A549 (cell line): ENCODE measurements at regions not wholly inside any gene's neighbourhood (a gene's known extent, or its start where the extent isn't known, plus 50 kb on each side); places are given as distances from the start of the nearest gene placed in this dataset.

Source experiments
- ATAC-seq, 2 experiments: fragments of 200-7000 bp in 1 of 2; fragments of >200 bp in 1 of 2; cut with Nextera tagmentation in 1 of 2; cut with Tn5 transposase in 1 of 2; 3 replicates each; pipeline versions ENCODE4 v1.8.0 to v1.9.1; 2018 to 2020; ENCODE audit warnings: mild to moderate bottlenecking in 1 of 2, moderate library complexity in 1 of 2
- CTCF ChIA-PET: fragments of 300-600 bp; sonication (Branson Sonifier 250); formaldehyde crosslinking; extraction: SDS; loops from one replicate; lab custom pipeline; 2021; ENCODE audit warnings: antibody characterized with exemption, inconsistent platforms; lab: Yijun Ruan, JAX
- POLR2A ChIA-PET: fragments of 350-600 bp; formaldehyde crosslinking; extraction: SDS; loops from one replicate; lab custom pipeline; 2021; ENCODE audit warnings: antibody characterized with exemption, inconsistent platforms; lab: Yijun Ruan, JAX
- DNase-seq, 2 experiments: peaks; one replicate each; pipeline versions ENCODE4 v3.0.0 to v3.0.0-alpha.2; 2011 to 2016; ENCODE audit warnings: low read depth in 1 of 2, low spot score in 1 of 2
- FAIRE-seq: peaks from 2 replicates; lab custom pipeline; 2011; peaks lifted over from hg19 to GRCh38; lab: Jason Lieb, UNC
- H3K27ac ChIP-seq, 2 experiments: fragments of >200 bp; sonication (Bioruptor Twin); formaldehyde crosslinking; 3 replicates each; pipeline ENCODE4 v1.5.1; 2016 to 2017
- H3K4me1 ChIP-seq: fragments of >200 bp; sonication (Bioruptor Twin); formaldehyde crosslinking; 3 replicates; pipeline ENCODE4 v1.6.1; 2016
- H3K4me2 ChIP-seq: fragments of >200 bp; sonication (Bioruptor Twin); formaldehyde crosslinking; 3 replicates; pipeline ENCODE4 v1.6.1; 2016
- H3K4me3 ChIP-seq: fragments of >200 bp; sonication (Bioruptor Twin); formaldehyde crosslinking; 3 replicates; pipeline ENCODE4 v1.5.1; 2016
- H3K9me3 ChIP-seq: fragments of >200 bp; sonication (Bioruptor Twin); formaldehyde crosslinking; 3 replicates; pipeline ENCODE4 v1.6.1; 2016
- CEBPB ChIP-seq, 2 experiments: fragments of >200 bp in 1 of 2; sonication (Bioruptor Twin) in 1 of 2; formaldehyde crosslinking in 1 of 2; IDR thresholded peaks; 2 replicates each; pipeline ENCODE4 v1.6.1; 2012 to 2016
- EHF ChIP-seq: fragments of 250-450 bp; sonication (Bioruptor Pico); IDR thresholded peaks from 2 replicates; pipeline ENCODE4 v1.5.0; 2020; ENCODE audit warnings: mild to moderate bottlenecking
- EHMT2 ChIP-seq: fragments of 200-600 bp; sonication (generic); IDR thresholded peaks from 2 replicates; pipeline ENCODE4 v1.6.1; 2016; ENCODE audit warnings: antibody characterized with exemption, low read depth, mild to moderate bottlenecking, moderate library complexity
- EP300 ChIP-seq, 2 experiments: fragments of >200 bp; sonication (Bioruptor Twin); formaldehyde crosslinking; IDR thresholded peaks; 2 replicates in 1 of 2; 3 replicates in 1 of 2; pipeline ENCODE4 v1.6.1; 2016 to 2017
- ESRRA ChIP-seq: fragments of 150-350 bp; IDR thresholded peaks from 2 replicates; pipeline ENCODE4 v1.6.1; 2014; ENCODE audit warnings: mild to moderate bottlenecking, low read length, borderline replicate concordance
- FOSL2 ChIP-seq, 2 experiments: fragments of 450-650 bp in 1 of 2; fragments of >200 bp in 1 of 2; sonication (Bioruptor Twin) in 1 of 2; formaldehyde crosslinking; IDR thresholded peaks; 2 replicates each; pipeline versions ENCODE4 v1.5.0 to v1.6.1; 2016 to 2020; ENCODE audit warnings: mild to moderate bottlenecking in 1 of 2, moderate library complexity in 1 of 2
- GATA3 ChIP-seq: IDR thresholded peaks from 2 replicates; pipeline ENCODE4 v1.6.1; 2012; ENCODE audit warnings: borderline replicate concordance
- HES2 ChIP-seq: fragments of >200 bp; sonication (Bioruptor Twin); formaldehyde crosslinking; IDR thresholded peaks from 2 replicates; pipeline ENCODE4 v1.6.1; 2016
- HOXA7 ChIP-seq: fragments of 250-450 bp; sonication (Bioruptor Pico); IDR thresholded peaks from 2 replicates; pipeline ENCODE4 v1.5.0; 2020; ENCODE audit warnings: mild to moderate bottlenecking, moderate library complexity
- HOXB5 ChIP-seq: fragments of 250-450 bp; sonication (Bioruptor Pico); IDR thresholded peaks from 2 replicates; pipeline ENCODE4 v1.5.0; 2020; ENCODE audit warnings: mild to moderate bottlenecking, moderate library complexity
- JUNB ChIP-seq: fragments of >200 bp; sonication (Bioruptor Twin); formaldehyde crosslinking; IDR thresholded peaks from 2 replicates; pipeline ENCODE4 v1.6.1; 2016
- KDM1A ChIP-seq: fragments of 200-600 bp; sonication (generic); IDR thresholded peaks from 2 replicates; pipeline ENCODE4 v1.6.1; 2016; ENCODE audit warnings: low read depth, mild to moderate bottlenecking
- KDM5A ChIP-seq: fragments of 200-600 bp; sonication (generic); IDR thresholded peaks from 2 replicates; pipeline ENCODE4 v1.6.1; 2016; ENCODE audit warnings: antibody characterized with exemption, mild to moderate bottlenecking
- MAFK ChIP-seq: fragments of 450-650 bp; IDR thresholded peaks from 2 replicates; pipeline ENCODE4 v1.6.1; 2014; ENCODE audit not compliant: partially characterized antibody
- MAZ ChIP-seq: fragments of 150-350 bp; IDR thresholded peaks from 2 replicates; pipeline ENCODE4 v1.6.1; 2014; ENCODE audit warnings: antibody characterized with exemption, low read depth, low read length, borderline replicate concordance
- NFE2L2 ChIP-seq: fragments of 150-350 bp; conservative IDR thresholded peaks from 2 replicates; pipeline ENCODE4 v1.6.1; 2014; ENCODE audit warnings: low read length
- NR3C1 ChIP-seq: fragments of >200 bp; sonication (Bioruptor Twin); formaldehyde crosslinking; IDR thresholded peaks from 3 replicates; pipeline ENCODE4 v1.6.1; 2017
- PBX3 ChIP-seq: IDR thresholded peaks from 2 replicates; pipeline ENCODE4 v1.6.1; 2012
- PHF8 ChIP-seq: fragments of 200-600 bp; sonication (generic); IDR thresholded peaks from 2 replicates; pipeline ENCODE4 v1.6.1; 2016; ENCODE audit warnings: low read depth, mild to moderate bottlenecking, antibody characterized with exemption, moderate library complexity, borderline replicate concordance
- POLR2AphosphoS2 ChIP-seq: conservative IDR thresholded peaks from 2 replicates; pipeline ENCODE4 v1.6.1; 2012; ENCODE audit warnings: low read length, improper control_type of control experiment, inconsistent platforms
- RARB ChIP-seq: fragments of 250-450 bp; sonication (Bioruptor Pico); IDR thresholded peaks from 2 replicates; pipeline ENCODE4 v1.8.0; 2021; ENCODE audit warnings: mild to moderate bottlenecking, moderate library complexity
- RCOR1 ChIP-seq: fragments of 150-350 bp; IDR thresholded peaks from 2 replicates; pipeline ENCODE4 v1.6.1; 2014; ENCODE audit warnings: antibody characterized with exemption, low read length, low read depth
- RFX5 ChIP-seq: fragments of 450-650 bp; IDR thresholded peaks from 2 replicates; pipeline ENCODE4 v1.7.1; 2014; ENCODE audit warnings: antibody characterized with exemption, mild to moderate bottlenecking, moderate library complexity
- RNF2 ChIP-seq: fragments of 200-600 bp; sonication (generic); IDR thresholded peaks from 2 replicates; pipeline ENCODE4 v1.6.1; 2016; ENCODE audit warnings: low read depth, mild to moderate bottlenecking, antibody characterized with exemption, moderate library complexity, borderline replicate concordance
- SMC3 ChIP-seq: fragments of >200 bp; sonication (Bioruptor Twin); formaldehyde crosslinking; IDR thresholded peaks from 3 replicates; pipeline ENCODE4 v1.6.1; 2018; ENCODE audit warnings: inconsistent platforms
- SREBF2 ChIP-seq: fragments of 450-650 bp; IDR thresholded peaks from 2 replicates; pipeline ENCODE4 v1.6.1; 2014; ENCODE audit warnings: mild to moderate bottlenecking, moderate library complexity
- USF2 ChIP-seq: fragments of 450-650 bp; IDR thresholded peaks from 2 replicates; pipeline ENCODE4 v1.6.1; 2014; ENCODE audit warnings: antibody characterized with exemption
- ZC3H11A ChIP-seq: fragments of 450-650 bp; IDR thresholded peaks from 2 replicates; pipeline ENCODE4 v1.6.1; 2014; ENCODE audit warnings: antibody characterized with exemption, mild to moderate bottlenecking
- WGBS: methylation state at CpG from one replicate; pipeline ENCODE4 v1.1.6; 2017; ENCODE audit errors: missing lambda C conversion rate; 5-methylcytosine and 5-hydroxymethylcytosine counted together
- TF ChIP-seq, protein P1 (sequence below): fragments of 250-450 bp; sonication (Bioruptor Pico); IDR thresholded peaks from 2 replicates; pipeline ENCODE4 v1.5.0; 2021; ENCODE audit warnings: mild to moderate bottlenecking, moderate library complexity, borderline replicate concordance
- TF ChIP-seq, protein P2 (sequence below): fragments of 150-350 bp; IDR thresholded peaks from 2 replicates; pipeline ENCODE4 v1.6.1; 2014; ENCODE audit warnings: low read depth, mild to moderate bottlenecking, low read length

DNA sequence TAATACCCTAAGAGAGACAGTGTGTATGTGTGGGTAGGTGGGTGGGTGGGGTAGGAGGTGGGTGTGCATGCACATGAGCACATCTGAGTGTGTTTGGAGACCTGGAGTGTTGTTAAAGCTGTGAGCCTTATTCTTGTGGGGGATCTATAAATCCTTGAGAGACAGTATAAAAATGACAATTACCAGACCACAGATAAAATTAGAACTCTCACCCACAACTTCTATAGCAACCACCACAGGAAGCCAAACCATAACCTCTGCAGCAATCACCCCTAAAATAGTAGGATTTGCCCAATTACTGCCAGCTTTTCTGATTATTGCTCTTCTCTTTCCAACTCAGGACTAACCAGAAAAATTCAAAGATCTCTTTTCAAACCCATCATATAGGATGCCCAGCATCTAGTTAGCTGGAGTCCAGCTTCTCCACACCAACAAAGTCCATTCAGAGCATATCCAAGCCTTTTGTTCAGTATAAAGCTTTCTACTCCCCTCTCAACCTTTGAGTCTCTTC lies 93.4 kb upstream of the SLITRK1 start:
- DNase-seq (no peak), FAIRE-seq (no peak), ATAC-seq (no peak)
- H3K4me2 ChIP-seq = no peak overlapping the region
- TF ChIP-seq RNF2 = no peak
- no peak for TF ChIP-seq KDM5A
- TF ChIP-seq USF2 = no peak
- no peak for TF ChIP-seq GATA3
- TF ChIP-seq SMC3 = no peak
- no peak for TF ChIP-seq CEBPB (IDR thresholded peaks at IDR 0.05)
- TF ChIP-seq POLR2AphosphoS2 = no peak
- POLR2A ChIA-PET = no interaction called here
- CTCF ChIA-PET = no interaction called here
- no peaks in the 10 kb centered on the region for H3K4me1 ChIP-seq
- no peaks in the 10 kb centered on the region for H3K9me3 ChIP-seq
- H3K27ac ChIP-seq = no peak overlapping the region
- no peak overlapping the region for H3K4me3 ChIP-seq

GRCh38 chr13:83958531-83958930 lies 76.3 kb upstream of the SLITRK1 start:
- WGBS = 28% methylated on average over 1 of the region's 1 CpG
- Histone ChIP-seq H3K4me3 (no peak overlapping the region), H3K4me1 (no peaks in the 10 kb centered on the region), H3K9me3 (no peaks in the 10 kb centered on the region), H3K4me2 (no peak overlapping the region), H3K27ac (no peak overlapping the region)
- ChIA-PET POLR2A (no interaction called here), CTCF (no interaction called here)
- DNase-seq (no peak), FAIRE-seq (no peak), ATAC-seq (no peak)
- TF ChIP-seq PBX3 (no peak), HOXA7 (CRISPR knock-in tag) (no peak), PHF8 (no peak), NR3C1 (no peak), HES2 (no peak), FOSL2 (IDR thresholded peaks at IDR 0.05) (no peak), FOSL2 (CRISPR knock-in tag; IDR thresholded peaks at IDR 0.05) (no peak)
- TF ChIP-seq, all 56 proteins: peak for 0

DNA sequence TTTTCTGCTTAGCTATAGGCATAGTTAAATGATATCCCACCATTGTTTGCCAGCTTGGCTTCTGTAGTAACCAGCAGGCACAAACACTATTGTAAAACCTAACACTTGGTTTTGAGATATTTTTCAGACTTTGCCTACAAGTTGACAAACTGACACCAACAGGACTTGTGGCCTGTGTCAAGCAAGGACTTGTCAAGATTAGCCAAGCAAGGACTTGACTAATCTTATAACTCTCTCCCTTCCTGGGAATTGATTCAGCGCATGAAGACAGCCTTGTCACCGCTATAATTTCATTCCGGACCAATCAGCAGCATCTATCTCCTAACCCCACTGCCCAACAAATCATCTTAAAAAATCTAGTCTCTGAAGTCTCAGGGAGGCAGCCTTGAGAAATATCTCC lies 72.7 kb upstream of the SLITRK1 start:
- WGBS = 83% methylated on average over 3 of the region's 3 CpGs
- POLR2A ChIA-PET = no interaction called here

DNA sequence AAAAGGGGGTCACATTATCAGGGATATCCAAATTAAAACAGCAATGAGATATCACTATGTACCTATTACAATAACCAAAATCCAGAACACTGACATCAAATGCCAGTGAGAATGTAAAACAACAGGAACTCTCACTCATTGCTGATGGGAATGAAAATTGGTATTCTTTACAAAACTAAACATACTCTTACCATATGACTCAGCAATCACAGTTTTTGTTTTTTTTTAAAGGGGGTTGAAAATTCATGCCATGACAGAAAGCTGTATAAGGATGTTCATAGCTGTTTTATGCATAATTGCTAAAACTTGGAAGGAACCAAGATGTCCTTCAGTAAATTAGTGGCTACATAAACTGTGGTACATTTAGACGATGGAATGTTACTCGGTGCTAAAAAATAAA lies 71.6 kb upstream of the SLITRK1 start:
- ATAC-seq = no peak
- POLR2A ChIA-PET = no interaction called here
- no peak overlapping the region for H3K4me2 ChIP-seq
- no peak overlapping the region for H3K27ac ChIP-seq
- CTCF ChIA-PET = no interaction called here
- H3K9me3 ChIP-seq = no peaks in the 10 kb centered on the region
- 21% methylated on average over 2 of the region's 2 CpGs for WGBS
- FAIRE-seq = no peak
- no peak for DNase-seq
- no peaks in the 10 kb centered on the region for H3K4me1 ChIP-seq
- H3K4me3 ChIP-seq = no peak overlapping the region
- TF ChIP-seq, protein P1, sequence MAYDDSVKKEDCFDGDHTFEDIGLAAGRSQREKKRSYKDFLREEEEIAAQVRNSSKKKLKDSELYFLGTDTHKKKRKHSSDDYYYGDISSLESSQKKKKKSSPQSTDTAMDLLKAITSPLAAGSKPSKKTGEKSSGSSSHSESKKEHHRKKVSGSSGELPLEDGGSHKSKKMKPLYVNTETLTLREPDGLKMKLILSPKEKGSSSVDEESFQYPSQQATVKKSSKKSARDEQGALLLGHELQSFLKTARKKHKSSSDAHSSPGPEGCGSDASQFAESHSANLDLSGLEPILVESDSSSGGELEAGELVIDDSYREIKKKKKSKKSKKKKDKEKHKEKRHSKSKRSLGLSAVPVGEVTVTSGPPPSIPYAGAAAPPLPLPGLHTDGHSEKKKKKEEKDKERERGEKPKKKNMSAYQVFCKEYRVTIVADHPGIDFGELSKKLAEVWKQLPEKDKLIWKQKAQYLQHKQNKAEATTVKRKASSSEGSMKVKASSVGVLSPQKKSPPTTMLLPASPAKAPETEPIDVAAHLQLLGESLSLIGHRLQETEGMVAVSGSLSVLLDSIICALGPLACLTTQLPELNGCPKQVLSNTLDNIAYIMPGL (CRISPR knock-in tag) = no peak
- no peak for TF ChIP-seq EHMT2
- TF ChIP-seq RARB = no peak
- TF ChIP-seq EHF = no peak
- no peak for TF ChIP-seq ESRRA
- TF ChIP-seq, protein P2, sequence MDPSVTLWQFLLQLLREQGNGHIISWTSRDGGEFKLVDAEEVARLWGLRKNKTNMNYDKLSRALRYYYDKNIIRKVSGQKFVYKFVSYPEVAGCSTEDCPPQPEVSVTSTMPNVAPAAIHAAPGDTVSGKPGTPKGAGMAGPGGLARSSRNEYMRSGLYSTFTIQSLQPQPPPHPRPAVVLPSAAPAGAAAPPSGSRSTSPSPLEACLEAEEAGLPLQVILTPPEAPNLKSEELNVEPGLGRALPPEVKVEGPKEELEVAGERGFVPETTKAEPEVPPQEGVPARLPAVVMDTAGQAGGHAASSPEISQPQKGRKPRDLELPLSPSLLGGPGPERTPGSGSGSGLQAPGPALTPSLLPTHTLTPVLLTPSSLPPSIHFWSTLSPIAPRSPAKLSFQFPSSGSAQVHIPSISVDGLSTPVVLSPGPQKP = no peak
- TF ChIP-seq NR3C1 = no peak
- no peak for TF ChIP-seq HOXB5 (CRISPR knock-in tag)
- no peak for TF ChIP-seq PHF8
- TF ChIP-seq MAFK = no peak
- TF ChIP-seq EP300 (IDR thresholded peaks at IDR 0.05) = no peak
- TF ChIP-seq JUNB = no peak

More for the DNA sequence above, 72.7 kb upstream of the SLITRK1 start:
- no peaks in the 10 kb centered on the region for H3K9me3 ChIP-seq
- no peak overlapping the region for H3K4me3 ChIP-seq
- TF ChIP-seq FOSL2 (IDR thresholded peaks at IDR 0.05) = no peak
- no peak for TF ChIP-seq FOSL2 (CRISPR knock-in tag; IDR thresholded peaks at IDR 0.05)
- TF ChIP-seq JUNB = no peak
- no peak for TF ChIP-seq ESRRA
- TF ChIP-seq KDM1A = no peak
- no peak for TF ChIP-seq RCOR1
- no peak for TF ChIP-seq SREBF2
- TF ChIP-seq NFE2L2 = no peak
- no peak for TF ChIP-seq ZC3H11A
- no peak for TF ChIP-seq GATA3
- no peak for TF ChIP-seq HOXA7 (CRISPR knock-in tag)
- TF ChIP-seq RARB = no peak
- no peak for TF ChIP-seq MAZ
- no peak for TF ChIP-seq PHF8
- TF ChIP-seq MAFK = no peak
- no peak for TF ChIP-seq RFX5
- no peak for FAIRE-seq
- no peak for ATAC-seq
- H3K27ac ChIP-seq = no peak overlapping the region
- no peaks in the 10 kb centered on the region for H3K4me1 ChIP-seq
- CTCF ChIA-PET = no interaction called here
- no peak for DNase-seq
- H3K4me2 ChIP-seq = no peak overlapping the region
